ENCODE measurements at regions not wholly inside any gene's neighbourhood (a gene's known extent, or its start where the extent isn't known, plus 50 kb on each side); places are given as distances from the start of the nearest gene placed in this dataset.

DNA sequence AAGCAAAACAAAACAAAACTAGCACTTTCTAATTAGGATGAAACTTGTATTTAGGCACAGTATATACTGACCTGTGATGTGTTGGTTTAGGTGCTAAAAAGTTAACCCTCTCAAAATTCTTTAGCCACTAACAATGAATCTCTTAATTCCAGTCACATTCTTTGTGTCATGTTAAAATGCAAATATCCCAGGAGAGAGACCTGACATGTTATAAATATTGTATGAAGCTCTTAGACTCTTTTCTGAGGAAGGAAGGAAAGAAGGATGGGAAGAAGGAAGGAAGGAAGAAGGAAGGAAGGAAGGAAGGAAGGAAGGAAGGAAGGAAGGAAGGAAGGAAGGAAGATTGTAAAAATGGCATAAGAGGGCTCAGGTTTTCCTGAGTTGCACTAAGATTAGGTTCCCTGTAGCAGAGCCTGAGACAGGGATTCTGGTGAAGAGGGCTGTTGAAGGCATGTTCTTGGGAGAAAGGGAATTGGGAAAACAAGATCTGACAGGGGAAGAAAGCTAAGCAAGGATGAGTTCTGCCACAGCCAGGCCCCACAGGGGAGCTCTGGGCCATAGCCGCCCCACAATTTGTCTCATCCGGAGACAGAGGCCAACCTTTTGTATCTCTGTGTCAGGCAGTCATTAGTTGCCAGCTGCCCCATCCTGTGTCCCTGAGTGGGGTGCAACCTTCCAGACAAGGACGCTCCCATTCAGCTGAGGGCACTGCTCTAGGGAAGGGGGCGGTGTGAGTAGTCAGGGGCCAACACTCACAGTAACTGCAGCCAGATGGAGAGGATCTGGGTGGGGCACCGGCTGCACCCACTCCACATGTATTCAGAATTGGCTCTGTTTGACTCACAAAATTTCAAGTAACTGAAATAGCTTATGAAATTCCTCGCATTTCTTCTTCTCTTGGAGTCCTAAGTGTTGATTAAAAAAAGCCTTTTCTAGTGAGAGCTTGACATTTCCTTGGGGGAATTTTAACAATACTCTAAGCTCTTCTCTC lies 189.3 kb upstream of the ARG1 start:
- DNase-seq, result no peak

DNA sequence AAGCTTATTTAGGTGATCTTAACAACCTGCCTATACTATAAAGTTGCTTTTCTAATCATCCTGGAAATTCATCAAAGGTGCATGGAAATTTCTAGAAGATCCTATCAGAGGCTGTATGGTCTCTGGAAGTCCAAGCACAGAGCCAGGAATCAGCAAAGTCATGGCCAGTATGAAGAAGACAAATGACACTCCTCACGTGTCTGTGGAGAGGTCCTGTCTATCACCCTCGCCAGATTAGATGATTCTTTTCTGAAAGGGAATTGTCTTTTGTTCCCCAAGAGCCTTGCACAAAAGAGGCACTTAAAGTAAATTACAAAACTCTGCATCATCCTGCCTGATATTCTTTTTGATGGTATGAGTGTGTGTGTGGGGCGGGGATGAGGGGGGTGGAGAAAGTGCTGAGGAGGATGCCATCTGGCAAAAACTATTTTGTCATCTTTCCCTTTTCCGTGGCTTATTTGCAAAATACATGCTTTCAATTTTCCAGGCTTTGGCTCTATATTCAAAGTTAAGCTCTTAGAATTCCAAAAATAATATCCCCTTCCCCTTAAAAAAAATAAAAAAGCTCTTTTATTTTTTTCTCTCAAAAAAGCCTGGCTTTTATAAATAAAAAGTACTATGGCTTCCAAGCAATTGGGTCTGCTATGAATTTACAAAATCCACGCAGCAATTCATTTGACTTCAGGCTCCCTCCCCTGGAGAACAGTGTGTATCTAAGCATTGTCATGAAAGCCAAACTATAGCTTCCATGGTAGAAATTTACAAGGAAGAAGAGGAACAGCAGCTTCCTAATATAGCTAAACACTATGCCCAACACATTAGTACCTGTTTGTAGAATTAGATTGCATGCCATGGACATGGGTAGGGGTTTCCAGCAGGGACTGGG lies 185.2 kb upstream of the ARG1 start:
- no peak for DNase-seq

GRCh38 chr6:131390322-131390721 lies 182.7 kb upstream of the ARG1 start:
- no peak for DNase-seq

GRCh38 chr6:131391116-131391515 lies 181.9 kb upstream of the ARG1 start:
- DNase-seq, result no peak

- DNase-seq, result no peak
These were observed 179.6 kb upstream of the ARG1 start for GRCh38 chr6:131393433-131393832.

GRCh38 chr6:131394768-131395432 lies 178.1 kb upstream of the ARG1 start:
- no peak for DNase-seq

- no peak for DNase-seq
These were observed 174.8 kb upstream of the ARG1 start for GRCh38 chr6:131398176-131398575.

- no peak for DNase-seq
These were observed 173.6 kb upstream of the ARG1 start for GRCh38 chr6:131399433-131399832.

GRCh38 chr6:131400054-131400778 lies 172.8 kb upstream of the ARG1 start:
- no peak for DNase-seq

- no peak for DNase-seq
These were observed 172.1 kb upstream of the ARG1 start for GRCh38 chr6:131400779-131401496.

DNA sequence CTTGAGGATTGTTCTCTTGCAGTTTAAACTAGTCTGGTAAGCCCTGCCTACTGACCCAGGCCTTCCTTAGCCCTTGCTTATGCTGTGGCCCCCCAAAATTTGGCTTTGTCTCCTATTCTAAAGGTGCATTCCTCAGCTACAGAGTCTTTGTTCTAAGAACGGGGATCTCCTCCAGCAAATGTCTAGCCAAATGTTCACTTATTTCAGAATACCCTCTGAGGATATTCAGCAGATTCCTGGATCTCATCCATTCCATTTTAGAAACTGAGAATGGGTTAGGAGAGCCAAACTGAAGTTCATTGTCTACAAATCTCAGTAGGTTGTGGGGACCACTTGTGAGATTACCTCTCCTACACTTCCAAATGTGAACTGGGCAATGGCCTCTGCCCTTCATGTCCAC lies 164.2 kb upstream of the ARG1 start:
- DNase-seq, result no peak

GRCh38 chr6:131410785-131411184 lies 162.2 kb upstream of the ARG1 start:
- DNase-seq, result no peak

DNA sequence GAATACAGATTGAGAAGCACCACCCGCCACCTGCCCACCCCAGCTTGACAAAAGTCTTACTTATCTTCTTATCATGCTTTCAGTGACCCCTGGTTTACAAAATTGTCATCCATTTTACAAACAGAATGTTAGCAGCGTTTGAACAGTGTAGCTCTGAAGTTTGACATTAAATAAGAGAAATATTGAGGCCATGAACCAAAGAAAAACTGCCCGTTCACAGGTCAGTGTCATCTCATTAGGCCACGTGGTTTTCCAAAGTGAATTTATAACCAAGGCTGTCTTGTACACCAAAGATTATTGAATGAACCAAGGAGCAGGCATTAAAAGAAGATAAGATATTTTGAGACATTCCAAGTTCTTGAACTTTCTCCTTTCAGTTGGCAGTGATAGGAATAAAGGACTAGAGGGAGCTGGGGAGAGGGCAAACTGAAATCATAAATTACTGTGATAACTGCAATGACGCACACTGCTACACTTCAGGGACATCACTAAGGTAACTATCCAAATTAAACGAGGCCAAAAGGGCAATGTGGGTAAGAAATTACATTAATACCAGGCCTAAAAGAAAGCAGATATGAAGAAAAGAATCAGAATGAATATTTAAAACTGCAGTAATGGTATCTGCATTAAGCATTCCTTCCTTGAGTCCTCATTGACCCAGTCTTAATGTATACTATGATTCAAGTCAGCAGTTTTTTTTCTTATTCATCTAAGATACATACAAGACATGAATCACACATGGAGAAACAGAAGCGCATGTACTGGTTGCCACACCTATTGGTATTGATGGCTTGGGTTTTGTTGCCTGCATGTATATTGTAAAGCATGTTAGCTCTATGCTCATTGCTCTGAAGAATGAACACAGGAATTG lies 159.8 kb upstream of the ARG1 start:
- DNase-seq, result no peak

GRCh38 chr6:131413831-131414191 lies 159.2 kb upstream of the ARG1 start:
- DNase-seq, result no peak

- DNase-seq, result no peak
These were observed 158.1 kb upstream of the ARG1 start for GRCh38 chr6:131414956-131415355.

DNA sequence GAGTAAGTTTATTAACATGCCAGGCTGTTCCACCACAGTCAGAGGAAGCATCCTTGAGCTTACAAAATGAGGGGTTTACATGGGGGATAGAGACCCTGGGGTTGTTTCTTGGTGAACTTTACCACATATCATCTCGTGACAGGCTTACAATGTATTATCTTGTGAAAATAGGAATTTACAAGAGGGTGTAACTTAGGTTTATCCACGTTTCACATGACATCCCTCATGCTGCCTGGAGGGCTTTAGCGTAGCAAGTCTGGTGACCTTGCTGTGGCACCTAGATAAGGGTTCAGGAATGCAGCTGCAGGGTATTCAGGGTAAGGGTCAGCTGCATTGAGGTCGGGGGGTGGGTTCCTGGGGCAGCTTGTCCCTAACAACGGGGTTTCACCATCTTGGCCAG lies 154.6 kb upstream of the ARG1 start:
- no peak for DNase-seq

- no peak for DNase-seq
These were observed 153.3 kb upstream of the ARG1 start for GRCh38 chr6:131419702-131420101.

DNA sequence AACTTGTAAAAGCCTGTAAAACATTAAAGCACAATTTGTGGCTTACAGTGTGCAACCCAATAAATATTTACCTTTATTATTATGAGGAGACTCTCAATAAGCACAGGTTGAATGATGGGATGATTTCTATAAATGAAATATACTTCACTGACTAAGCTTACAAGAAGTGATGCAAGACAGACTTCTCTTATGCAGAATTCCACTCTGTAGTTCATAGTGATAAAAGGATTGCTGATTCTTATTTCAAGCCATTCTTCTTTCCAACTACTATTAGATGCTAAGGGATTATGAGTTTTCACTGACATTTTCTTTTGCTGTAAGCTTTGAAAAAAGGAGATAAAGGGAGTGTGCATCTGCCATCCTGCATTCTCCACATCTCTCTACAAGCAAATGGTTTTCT lies 149.0 kb upstream of the ARG1 start:
- no peak for DNase-seq

- DNase-seq, result no peak
These were observed 148.6 kb upstream of the ARG1 start for GRCh38 chr6:131424475-131424874.

- no peak for DNase-seq
These were observed 145.5 kb upstream of the ARG1 start for GRCh38 chr6:131427434-131428058.
